Caco-2 (cell line): ENCODE measurements at regions not wholly inside any gene's neighbourhood (a gene's known extent, or its start where the extent isn't known, plus 50 kb on each side); places are given as distances from the start of the nearest gene placed in this dataset.

Experiments used
- BruUV-seq: library from RNA; stranded (reverse); fragments of 400-500 nt; replicated peaks from 2 replicates; lab custom pipeline; 2021; lab: Mats Ljungman, UMichigan
- CTCF ChIA-PET: fragments of 300-600 bp; sonication (Branson Sonifier 250); formaldehyde crosslinking; loops from one replicate; lab custom pipeline; 2022; ENCODE audit warnings: antibody characterized with exemption; lab: Charles Lee
- POLR2A ChIA-PET: fragments of 300-600 bp; sonication (Branson Sonifier 250); formaldehyde crosslinking; loops from one replicate; lab custom pipeline; 2022; ENCODE audit warnings: antibody characterized with exemption; lab: Charles Lee
- DNase-seq, 2 experiments: peaks; one replicate each; pipeline versions ENCODE4 v3.0.0 to v3.0.0-alpha.2; 2020 to 2022
- H3K27me3 ChIP-seq: replicated peaks from 2 replicates; pipeline ENCODE4 v1.6.0; 2011; ENCODE audit warnings: low read length; ENCODE audit not compliant: control insufficient read depth, insufficient read depth
- H3K36me3 ChIP-seq: 2 replicates; pipeline ENCODE4 v1.5.1; 2011; ENCODE audit warnings: low read length; ENCODE audit not compliant: control insufficient read depth, insufficient read depth
- H3K4me1 ChIP-seq: fragments of 250-450 bp; sonication (Bioruptor Pico); 2 replicates; pipeline ENCODE4 v1.5.1; 2020; ENCODE audit warnings: mild to moderate bottlenecking
- H3K4me3 ChIP-seq: 2 replicates; pipeline ENCODE4 v1.5.1; 2011; ENCODE audit warnings: low read depth, mild to moderate bottlenecking, control low read depth, low read length
- H3K9me3 ChIP-seq: fragments of 250-450 bp; sonication (Bioruptor Pico); 2 replicates; pipeline ENCODE4 v1.5.1; 2020; ENCODE audit warnings: mild to moderate bottlenecking, moderate library complexity
- H3K27ac Mint-ChIP-seq: one replicate; pipeline ENCODE4 v1.8.0; 2022; ENCODE audit warnings: mixed read lengths; ENCODE audit not compliant: unreplicated experiment
- H3K27me3 Mint-ChIP-seq: one replicate; pipeline ENCODE4 v1.8.0; 2022; ENCODE audit warnings: mixed read lengths; ENCODE audit not compliant: insufficient read depth, unreplicated experiment
- H3K36me3 Mint-ChIP-seq: one replicate; pipeline ENCODE4 v1.8.0; 2022; ENCODE audit warnings: mild to moderate bottlenecking, mixed read lengths; ENCODE audit not compliant: insufficient read depth, unreplicated experiment
- H3K4me1 Mint-ChIP-seq: one replicate; pipeline ENCODE4 v1.8.0; 2022; ENCODE audit warnings: low read depth, mixed read lengths; ENCODE audit not compliant: unreplicated experiment
- H3K4me3 Mint-ChIP-seq: one replicate; pipeline ENCODE4 v1.8.0; 2022; ENCODE audit warnings: mild to moderate bottlenecking, moderate library complexity, mixed read lengths; ENCODE audit not compliant: unreplicated experiment
- H3K9me3 Mint-ChIP-seq: one replicate; pipeline ENCODE4 v1.8.0; 2022; ENCODE audit warnings: mixed read lengths; ENCODE audit not compliant: unreplicated experiment
- CTCF ChIP-seq, 2 experiments: fragments of 200-600 bp in 1 of 2; IDR thresholded peaks; 1 replicate in 1 of 2; 2 replicates in 1 of 2; pipeline versions ENCODE4 v1.5.1 to v1.8.0; 2011 to 2022; ENCODE audit warnings: antibody characterized with exemption in 1 of 2, control low read depth in 1 of 2, inconsistent platforms in 1 of 2, low read depth in 1 of 2, low read length in 1 of 2, mild to moderate bottlenecking in 1 of 2, moderate library complexity in 1 of 2; ENCODE audit not compliant: insufficient read depth in 1 of 2, severe bottlenecking in 1 of 2, unreplicated experiment in 1 of 2
- intact Hi-C: fragments of 100-400 bp; cut with micrococcal nuclease; formaldehyde crosslinking; loops from one replicate; pipeline ENCODE4 v1.10.0; 2022; ENCODE audit not compliant: unreplicated experiment

GRCh38 chr20:11391591-11391990 is 526.1 kb upstream of the BTBD3 start:
- H3K9me3 Mint-ChIP-seq: no peaks in the 10 kb centered on the region
- H3K4me3 Mint-ChIP-seq: no peak overlapping the region
- H3K36me3 Mint-ChIP-seq: no peaks in the 10 kb centered on the region
- no peaks in the 10 kb centered on the region for H3K27me3 Mint-ChIP-seq
- no peaks in the 10 kb centered on the region for H3K9me3 ChIP-seq
- no peak overlapping the region for H3K4me3 ChIP-seq
- no peaks in the 10 kb centered on the region for H3K27me3 ChIP-seq
- intact Hi-C loops: no loop called here
- H3K4me1 ChIP-seq: no peaks in the 10 kb centered on the region
- CTCF ChIA-PET: no interaction called here
- no peak overlapping the region for H3K27ac Mint-ChIP-seq
- DNase-seq: no peak
- H3K4me1 Mint-ChIP-seq: no peaks in the 10 kb centered on the region
- H3K36me3 ChIP-seq: no peaks in the 10 kb centered on the region
- no peak for TF ChIP-seq CTCF (IDR thresholded peaks at IDR 0.05; ENCODE audit: insufficient read depth in 1 of 2, low read depth in 1 of 2, low read length in 1 of 2, severe bottlenecking in 1 of 2, unreplicated experiment in 1 of 2)
- BruUV-seq: no TSS peak
- POLR2A ChIA-PET: no interaction called here

DNA sequence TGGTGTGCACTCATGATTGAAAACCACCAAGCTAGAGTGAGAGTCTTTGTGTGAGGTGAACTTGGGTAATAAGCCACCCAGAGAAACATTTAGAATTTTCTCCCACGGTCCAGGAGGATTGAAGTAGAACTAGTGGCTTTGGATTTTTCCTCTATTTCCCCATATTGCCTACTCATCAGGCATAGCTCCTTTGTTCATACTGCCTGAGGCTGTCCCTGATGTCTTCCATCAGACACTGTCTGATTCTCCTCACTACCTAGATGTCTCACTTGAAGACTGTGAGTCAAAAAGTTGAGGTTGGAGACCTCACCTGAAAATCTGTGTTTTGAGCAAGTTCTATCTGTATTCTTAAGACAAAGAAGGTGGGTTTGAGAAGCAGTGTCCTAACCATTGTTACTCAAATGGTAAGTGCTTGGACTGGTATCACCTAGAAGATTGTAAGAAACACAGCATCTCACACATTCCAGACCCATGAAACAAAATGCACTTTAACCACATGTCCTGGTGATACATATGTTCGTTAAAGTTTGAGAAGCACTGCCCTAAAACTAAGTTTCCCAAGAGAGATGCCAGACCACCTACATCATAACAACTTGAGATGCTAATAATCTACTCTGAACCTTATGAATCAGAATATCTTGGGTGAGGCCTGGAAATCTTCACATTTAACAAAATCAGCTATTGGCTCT is 523.4 kb upstream of the BTBD3 start:
- Mint-ChIP-seq H3K4me1 (no peaks in the 10 kb centered on the region), H3K36me3 (no peaks in the 10 kb centered on the region), H3K4me3 (no peak overlapping the region), H3K9me3 (no peaks in the 10 kb centered on the region), H3K27ac (no peak overlapping the region), H3K27me3 (no peaks in the 10 kb centered on the region)
- ChIA-PET POLR2A (no interaction called here), CTCF (no interaction called here)
- Histone ChIP-seq H3K36me3 (no peaks in the 10 kb centered on the region), H3K9me3 (no peaks in the 10 kb centered on the region), H3K27me3 (no peaks in the 10 kb centered on the region), H3K4me1 (no peaks in the 10 kb centered on the region), H3K4me3 (no peak overlapping the region)
- intact Hi-C loops: no loop called here
- BruUV-seq: no TSS peak
- TF ChIP-seq CTCF (IDR thresholded peaks at IDR 0.05; ENCODE audit: insufficient read depth in 1 of 2, low read depth in 1 of 2, low read length in 1 of 2, severe bottlenecking in 1 of 2, unreplicated experiment in 1 of 2): no peak
- no peak for DNase-seq

DNA sequence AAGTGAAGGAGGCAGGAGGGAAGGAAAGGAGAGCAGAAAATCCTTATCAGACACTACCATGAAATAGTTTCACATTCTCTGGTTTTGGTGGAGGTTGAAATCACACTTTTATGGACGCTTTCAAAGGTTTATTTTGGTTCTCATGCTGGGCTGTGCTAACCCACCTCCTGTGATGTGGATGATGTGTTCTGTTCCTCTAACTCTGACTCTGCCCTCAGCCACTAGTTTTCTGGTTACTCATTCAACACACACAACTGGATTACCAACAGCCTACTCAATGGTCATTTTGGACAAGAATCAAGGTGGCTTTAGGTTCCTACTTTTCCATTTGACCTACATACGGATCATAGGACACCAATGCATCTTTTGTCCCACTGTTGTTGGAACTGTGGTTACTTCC is 522.1 kb upstream of the BTBD3 start:
- H3K9me3 ChIP-seq: no peaks in the 10 kb centered on the region
- H3K27me3 ChIP-seq: no peaks in the 10 kb centered on the region
- no peaks in the 10 kb centered on the region for H3K36me3 Mint-ChIP-seq
- intact Hi-C loops: no loop called here
- no peak overlapping the region for H3K4me3 ChIP-seq
- H3K27ac Mint-ChIP-seq: no peak overlapping the region
- ChIA-PET CTCF (no interaction called here), POLR2A (no interaction called here)
- no TSS peak for BruUV-seq
- H3K4me3 Mint-ChIP-seq: no peak overlapping the region
- H3K27me3 Mint-ChIP-seq: no peaks in the 10 kb centered on the region
- H3K4me1 Mint-ChIP-seq: no peaks in the 10 kb centered on the region
- no peak for DNase-seq
- H3K9me3 Mint-ChIP-seq: no peaks in the 10 kb centered on the region
- no peaks in the 10 kb centered on the region for H3K36me3 ChIP-seq
- TF ChIP-seq CTCF (IDR thresholded peaks at IDR 0.05; ENCODE audit: insufficient read depth in 1 of 2, low read depth in 1 of 2, low read length in 1 of 2, severe bottlenecking in 1 of 2, unreplicated experiment in 1 of 2): no peak
- H3K4me1 ChIP-seq: no peaks in the 10 kb centered on the region
